HFFc6 (cell line): ENCODE measurements at regions not wholly inside any gene's neighbourhood (a gene's known extent, or its start where the extent isn't known, plus 50 kb on each side); places are given as distances from the start of the nearest gene placed in this dataset.

ENCODE experiments used
- DNase-seq: peaks from one replicate; pipeline ENCODE4 v3.0.0-alpha.2; 2018
- H3K27ac Mint-ChIP-seq: 2 replicates; pipeline ENCODE4 v1.8.0; 2020; ENCODE audit warnings: mild to moderate bottlenecking, mixed read lengths
- H3K27me3 Mint-ChIP-seq: 2 replicates; pipeline ENCODE4 v1.8.0; 2021; ENCODE audit warnings: mild to moderate bottlenecking, moderate library complexity, mixed read lengths; ENCODE audit not compliant: insufficient read depth
- H3K36me3 Mint-ChIP-seq: 2 replicates; pipeline ENCODE4 v1.8.0; 2021; ENCODE audit warnings: low read depth, mixed read lengths
- H3K4me1 Mint-ChIP-seq: 2 replicates; pipeline ENCODE4 v1.8.0; 2020; ENCODE audit warnings: low read depth, mixed read lengths
- H3K4me3 Mint-ChIP-seq: 2 replicates; pipeline ENCODE4 v1.8.0; 2020; ENCODE audit warnings: mild to moderate bottlenecking, moderate library complexity, mixed read lengths
- H3K9me3 Mint-ChIP-seq: 2 replicates; pipeline ENCODE4 v1.8.0; 2020; ENCODE audit warnings: mild to moderate bottlenecking, mixed read lengths
- CTCF ChIP-seq: fragments of 200-600 bp; sonication (generic); IDR thresholded peaks from 2 replicates; pipeline ENCODE4 v1.5.0; 2021; ENCODE audit warnings: antibody characterized with exemption, mild to moderate bottlenecking

- no peaks in the 10 kb centered on the region for H3K9me3 Mint-ChIP-seq
- H3K4me1 Mint-ChIP-seq = peaks cover 15% of the 10 kb centered on the region
- no peaks in the 10 kb centered on the region; the same call in 1 of the 2 replicates for H3K36me3 Mint-ChIP-seq
- no peak for TF ChIP-seq CTCF
- no peak overlapping the region for H3K27ac Mint-ChIP-seq
- peaks cover 1% of the 10 kb centered on the region; the same call in 1 of the 2 replicates for H3K27me3 Mint-ChIP-seq
- DNase-seq = no peak
- H3K4me3 Mint-ChIP-seq = no peak overlapping the region
These were observed 51.5 kb upstream of the RAB9B start for GRCh38 chrX:103883533-103883932.

GRCh38 chrX:103882999-103883398 lies 50.9 kb upstream of the RAB9B start:
- no peak for TF ChIP-seq CTCF
- Mint-ChIP-seq H3K9me3 (no peaks in the 10 kb centered on the region), H3K27me3 (peaks cover 1% of the 10 kb centered on the region; the same call in 1 of the 2 replicates), H3K27ac (no peak overlapping the region), H3K36me3 (no peaks in the 10 kb centered on the region; the same call in 1 of the 2 replicates), H3K4me1 (peaks cover 20% of the 10 kb centered on the region), H3K4me3 (no peak overlapping the region)
- no peak for DNase-seq
